Esophagus squamous epithelium (tissue), 5 donors: ENCODE measurements at regions not wholly inside any gene's neighbourhood (a gene's known extent, or its start where the extent isn't known, plus 50 kb on each side); places are given as distances from the start of the nearest gene placed in this dataset.
A peak's percentile ranks its signal among the peaks of the same experiment; 100 is the strongest.

Experiments used
- DNase-seq: peaks from one replicate; lab custom pipeline; 2025; lab: John Stamatoyannopoulos, UW
- H3K27ac ChIP-seq, 4 donors: fragments of 200-600 bp; sonication (generic); one replicate each; pipeline ENCODE4 v1.5.1; 2016 to 2019; ENCODE audit warnings: mild to moderate bottlenecking in 1 of 4
- H3K27me3 ChIP-seq, 4 donors: fragments of 200-600 bp; sonication (generic); 1 replicate in 3 of 4; 2 replicates in 1 of 4; pipeline versions ENCODE4 v1.5.1 to v1.6.0; 2017 to 2021; ENCODE audit warnings: antibody characterized with exemption in 1 of 4
- H3K36me3 ChIP-seq, 3 donors: fragments of 200-600 bp; sonication (generic); one replicate each; pipeline ENCODE4 v1.5.1; 2016 to 2019
- H3K4me1 ChIP-seq, 3 donors: fragments of 200-600 bp; sonication (generic); one replicate each; pipeline ENCODE4 v1.5.1; 2017 to 2019
- H3K4me3 ChIP-seq, 4 donors: fragments of 200-600 bp; sonication (generic); 1 replicate in 3 of 4; 2 replicates in 1 of 4; pipeline ENCODE4 v1.5.1; 2016 to 2019; ENCODE audit warnings: mild to moderate bottlenecking in 2 of 4, moderate library complexity in 1 of 4
- H3K9me3 ChIP-seq, 3 donors: fragments of 200-600 bp; sonication (generic); one replicate each; pipeline ENCODE4 v1.5.1; 2016 to 2019
- POLR2A ChIP-seq, 4 donors: fragments of 450-650 bp; IDR thresholded peaks; one replicate each; pipeline ENCODE4 v1.6.1; 2017; ENCODE audit warnings: antibody characterized with exemption in 4 of 4, mild to moderate bottlenecking in 4 of 4, moderate library complexity in 3 of 4
- WGBS, 2 donors: methylation state at CpG; one replicate each; pipeline ENCODE4 v1.1.5; 2018; 5-methylcytosine and 5-hydroxymethylcytosine counted together
- intact Hi-C: fragments of 100-400 bp; cut with DNase I; formaldehyde crosslinking; loops from one replicate; pipeline ENCODE4 v1.15.0; 2022
- TF ChIP-seq, protein P1 (sequence below), 6 experiments: fragments of 450-650 bp in 4 of 6; fragments of 200-600 bp in 2 of 6; sonication (generic) in 2 of 6; IDR thresholded peaks; one replicate each; pipeline ENCODE4 v1.5.1; 2016 to 2019; ENCODE audit warnings: antibody characterized with exemption in 6 of 6, mild to moderate bottlenecking in 4 of 6, moderate library complexity in 4 of 6
- donor health status: DM: yes; HTN: yes; CAD: no.

DNA sequence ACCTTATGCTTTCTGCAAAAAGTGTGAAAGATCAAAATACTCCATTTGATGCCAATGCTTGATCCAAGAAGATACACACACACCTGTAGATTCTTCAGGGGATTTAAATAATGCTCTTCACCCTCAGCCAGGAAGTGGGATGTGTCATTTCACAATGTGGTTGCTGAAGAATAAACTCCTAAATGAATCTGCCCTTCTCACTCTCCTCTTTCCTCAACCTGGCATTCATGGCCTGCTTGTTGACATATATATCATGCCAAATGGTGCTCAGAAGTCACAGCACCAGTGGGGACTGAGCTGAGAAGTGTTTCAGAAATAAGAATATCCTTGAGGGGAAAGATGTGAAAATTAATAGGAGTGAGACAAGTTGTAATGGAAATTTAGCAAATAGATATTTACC is 146.6 kb upstream of the ARHGEF26 start:
- Histone ChIP-seq H3K27ac (peak overlapping the region in 1 of 4 donors; percentile 38), H3K27me3 (no peaks in the 10 kb centered on the region), H3K4me3 (no peak overlapping the region), H3K4me1 (peaks cover 10 to 74% (median 23%) of the 10 kb centered on the region in 3 donors), H3K36me3 (no peaks in the 10 kb centered on the region), H3K9me3 (no peaks in the 10 kb centered on the region)
- intact Hi-C loops = no loop called here
- TF ChIP-seq POLR2A (IDR thresholded peaks at IDR 0.05) = no peak
- TF ChIP-seq, protein P1, sequence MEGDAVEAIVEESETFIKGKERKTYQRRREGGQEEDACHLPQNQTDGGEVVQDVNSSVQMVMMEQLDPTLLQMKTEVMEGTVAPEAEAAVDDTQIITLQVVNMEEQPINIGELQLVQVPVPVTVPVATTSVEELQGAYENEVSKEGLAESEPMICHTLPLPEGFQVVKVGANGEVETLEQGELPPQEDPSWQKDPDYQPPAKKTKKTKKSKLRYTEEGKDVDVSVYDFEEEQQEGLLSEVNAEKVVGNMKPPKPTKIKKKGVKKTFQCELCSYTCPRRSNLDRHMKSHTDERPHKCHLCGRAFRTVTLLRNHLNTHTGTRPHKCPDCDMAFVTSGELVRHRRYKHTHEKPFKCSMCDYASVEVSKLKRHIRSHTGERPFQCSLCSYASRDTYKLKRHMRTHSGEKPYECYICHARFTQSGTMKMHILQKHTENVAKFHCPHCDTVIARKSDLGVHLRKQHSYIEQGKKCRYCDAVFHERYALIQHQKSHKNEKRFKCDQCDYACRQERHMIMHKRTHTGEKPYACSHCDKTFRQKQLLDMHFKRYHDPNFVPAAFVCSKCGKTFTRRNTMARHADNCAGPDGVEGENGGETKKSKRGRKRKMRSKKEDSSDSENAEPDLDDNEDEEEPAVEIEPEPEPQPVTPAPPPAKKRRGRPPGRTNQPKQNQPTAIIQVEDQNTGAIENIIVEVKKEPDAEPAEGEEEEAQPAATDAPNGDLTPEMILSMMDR (IDR thresholded peaks at IDR 0.05) = no peak
- no peak for DNase-seq

DNA sequence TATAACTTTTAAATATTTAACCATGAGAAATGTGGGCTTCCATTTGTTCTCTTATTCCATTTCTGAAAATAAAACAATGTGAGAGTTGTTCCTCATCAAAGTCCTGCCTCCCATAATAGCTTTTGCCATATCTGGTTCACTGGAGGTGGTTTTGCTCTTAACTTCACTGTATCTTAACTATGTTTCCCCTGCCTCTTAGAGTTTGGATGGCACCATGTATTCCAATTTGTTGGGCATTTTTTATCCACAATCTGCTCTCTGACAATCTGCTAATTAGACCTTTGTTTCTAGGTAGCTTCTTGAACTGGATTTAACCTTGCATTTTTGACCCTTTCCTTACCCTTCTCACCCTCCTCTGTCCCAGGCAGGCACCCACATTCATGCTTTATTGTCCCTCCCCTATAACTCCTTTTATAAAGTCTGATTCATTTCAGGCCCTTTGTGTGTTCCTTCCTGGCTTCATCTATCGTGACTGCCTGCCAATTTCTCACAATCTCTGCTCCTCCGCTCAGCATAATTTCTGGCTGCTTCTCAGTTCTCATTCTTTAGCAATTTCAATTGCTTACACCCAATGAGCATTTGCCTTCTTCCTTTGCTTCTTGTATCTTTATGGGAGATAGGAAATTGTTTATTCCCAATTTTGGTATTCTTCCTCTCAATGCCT is 144.2 kb upstream of the ARHGEF26 start:
- intact Hi-C loops = no loop called here
- Histone ChIP-seq H3K9me3 (no peaks in the 10 kb centered on the region), H3K4me1 (peaks cover 6 to 72% (median 30%) of the 10 kb centered on the region in 3 donors), H3K4me3 (peak overlapping the region; percentile 25 to 46 (median 37)), H3K27ac (peak overlapping the region in 3 of 4 donors; percentile 90 to 91 (median 90)), H3K36me3 (no peaks in the 10 kb centered on the region), H3K27me3 (no peaks in the 10 kb centered on the region)
- no peak for TF ChIP-seq POLR2A (IDR thresholded peaks at IDR 0.05)
- TF ChIP-seq, protein P1 (IDR thresholded peaks at IDR 0.05) = no peak
- 20 to 23% methylated on average over 2 of the region's 2 CpGs for WGBS, 2 donors
- DNase-seq = no peak

DNA sequence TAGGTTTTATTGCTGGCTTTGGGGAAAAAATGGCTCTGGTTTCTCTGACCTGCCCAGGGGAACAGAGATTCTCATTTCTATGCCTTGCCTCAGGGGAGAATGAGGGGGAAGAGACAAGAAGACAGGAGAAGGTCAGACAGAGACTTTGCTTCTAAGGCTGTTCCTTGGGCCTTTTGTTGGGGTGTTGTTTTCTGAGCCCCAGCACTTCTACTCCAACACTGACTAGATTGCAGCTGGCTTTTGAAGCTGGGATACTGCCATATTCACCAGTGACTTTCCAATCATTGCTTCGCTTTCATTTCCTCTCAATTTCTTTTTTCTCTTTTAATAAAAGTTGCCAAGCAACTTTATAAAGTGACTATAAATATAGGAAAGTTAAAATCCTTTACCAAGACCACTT is 143.2 kb upstream of the ARHGEF26 start:
- H3K27me3 ChIP-seq = no peaks in the 10 kb centered on the region
- TF ChIP-seq, protein P1 (IDR thresholded peaks at IDR 0.05) = no peak
- no peak for TF ChIP-seq POLR2A (IDR thresholded peaks at IDR 0.05)
- no peaks in the 10 kb centered on the region for H3K36me3 ChIP-seq

DNA sequence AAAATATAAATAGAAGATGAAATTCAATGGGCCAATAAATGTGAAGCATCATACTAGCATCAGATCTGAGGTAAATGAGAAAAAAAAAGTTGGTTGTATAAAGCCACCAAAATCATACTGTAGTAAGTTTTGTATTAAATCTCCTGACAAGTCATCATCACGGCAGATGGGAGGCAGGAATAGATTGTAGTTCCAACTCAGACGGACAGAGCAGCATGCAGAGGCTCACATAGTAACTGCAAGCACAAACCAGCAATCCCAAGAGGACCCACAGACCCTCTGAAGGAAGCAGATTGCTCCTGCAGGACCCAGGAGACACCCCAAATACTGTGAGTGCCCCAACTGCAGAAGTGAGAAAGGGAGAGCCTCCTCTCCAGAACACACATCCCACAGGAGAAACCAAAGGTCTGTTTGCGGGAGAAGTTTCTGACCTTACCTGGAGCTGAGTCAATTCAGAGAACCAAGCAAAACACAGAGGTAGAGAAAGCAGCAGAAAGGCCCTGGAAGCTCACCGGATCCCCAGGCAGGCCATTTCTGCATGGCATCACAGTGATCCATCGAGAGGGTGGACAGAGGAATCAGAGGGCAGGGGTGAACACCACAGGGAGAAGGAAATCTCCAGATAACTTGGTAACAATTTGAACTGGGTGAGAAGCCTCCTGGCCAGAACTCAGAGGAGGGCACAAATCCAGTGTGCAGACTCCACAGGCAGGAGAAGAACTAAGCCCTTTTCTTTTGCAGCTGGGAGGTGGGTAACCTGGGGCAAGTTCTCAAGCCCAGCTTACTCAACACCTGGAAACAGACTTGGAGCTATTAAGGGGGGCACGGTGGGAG is 141.6 kb upstream of the ARHGEF26 start:
- intact Hi-C loops = no loop called here
- no peak for DNase-seq
- Histone ChIP-seq H3K9me3 (no peaks in the 10 kb centered on the region), H3K36me3 (no peaks in the 10 kb centered on the region), H3K27me3 (no peaks in the 10 kb centered on the region), H3K4me1 (peaks cover 6 to 58% (median 22%) of the 10 kb centered on the region in 3 donors), H3K4me3 (peak overlapping the region; percentile 34 to 56 (median 43)), H3K27ac (peak overlapping the region; percentile 73 to 91 (median 90))
- 32 to 50% methylated on average over 5 to 6 of the region's 6 CpGs for WGBS, 2 donors
- TF ChIP-seq, protein P1 (IDR thresholded peaks at IDR 0.05) = no peak
- TF ChIP-seq POLR2A (IDR thresholded peaks at IDR 0.05) = peak in 2 of 4 donors; percentile 25 to 34

More for the DNA sequence above, 143.2 kb upstream of the ARHGEF26 start:
- DNase-seq = no peak
- Histone ChIP-seq H3K27ac (peak overlapping the region; percentile 62 to 91 (median 90)), H3K9me3 (no peaks in the 10 kb centered on the region), H3K4me3 (peak overlapping the region; percentile 34 to 56 (median 43)), H3K4me1 (peaks cover 6 to 72% (median 30%) of the 10 kb centered on the region in 3 donors)
- 35 to 60% methylated on average over 1 of the region's 1 CpG for WGBS, 2 donors
- intact Hi-C loops = no loop called here

DNA sequence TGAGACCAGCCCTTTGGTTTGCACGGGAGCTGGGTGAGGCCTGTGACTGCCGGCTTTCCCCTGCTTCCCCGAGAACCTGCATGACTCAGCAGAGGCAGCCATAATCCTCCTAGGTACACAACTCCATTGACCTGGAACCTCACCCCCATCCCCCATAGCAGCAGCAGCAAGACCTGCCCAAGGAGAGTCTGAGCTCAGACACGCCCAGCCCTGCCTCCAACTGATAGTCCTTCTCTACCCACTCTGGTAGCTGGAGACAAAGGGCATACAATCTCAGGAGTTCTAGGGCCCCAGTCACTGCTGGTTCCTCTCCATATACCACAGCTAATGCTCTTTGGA is 141.0 kb upstream of the ARHGEF26 start:
- no peaks in the 10 kb centered on the region for H3K36me3 ChIP-seq
- no peak for TF ChIP-seq POLR2A (IDR thresholded peaks at IDR 0.05)
- TF ChIP-seq, protein P1 (IDR thresholded peaks at IDR 0.05) = no peak

More for the DNA sequence above, 141.0 kb upstream of the ARHGEF26 start:
- WGBS, 2 donors = 46 to 83% methylated on average over 1 to 2 of the region's 4 CpGs
- Histone ChIP-seq H3K9me3 (no peaks in the 10 kb centered on the region), H3K4me1 (peaks cover 6 to 52% (median 19%) of the 10 kb centered on the region in 3 donors), H3K27me3 (no peaks in the 10 kb centered on the region), H3K4me3 (peak overlapping the region; percentile 34 to 56 (median 43)), H3K27ac (peak overlapping the region; percentile 73 to 91 (median 90))
- intact Hi-C loops = no loop called here
- no peak for DNase-seq
